GM10266 (cell line): ENCODE measurements at regions not wholly inside any gene's neighbourhood (a gene's known extent, or its start where the extent isn't known, plus 50 kb on each side); places are given as distances from the start of the nearest gene placed in this dataset.
"Not testable (repeated sequence)": the region's sequence is repeated elsewhere in the genome, so short reads cannot be mapped to it uniquely, and the experiment has no call there.

Source experiments
- DNase-seq: peaks from one replicate; pipeline ENCODE4 v3.0.0; 2012; ENCODE audit errors: extremely low spot score
- TF ChIP-seq, protein P1 (sequence below): IDR thresholded peaks from 2 replicates; pipeline ENCODE4 v1.5.1; 2012; ENCODE audit warnings: mild to moderate bottlenecking, low read depth; ENCODE audit not compliant: control insufficient read depth, insufficient read depth; ENCODE audit errors: missing control alignments

GRCh38 chr3:177647341-177647740 lies 450.1 kb upstream of the TBL1XR1 start:
- DNase-seq = no peak
- TF ChIP-seq, protein P1, sequence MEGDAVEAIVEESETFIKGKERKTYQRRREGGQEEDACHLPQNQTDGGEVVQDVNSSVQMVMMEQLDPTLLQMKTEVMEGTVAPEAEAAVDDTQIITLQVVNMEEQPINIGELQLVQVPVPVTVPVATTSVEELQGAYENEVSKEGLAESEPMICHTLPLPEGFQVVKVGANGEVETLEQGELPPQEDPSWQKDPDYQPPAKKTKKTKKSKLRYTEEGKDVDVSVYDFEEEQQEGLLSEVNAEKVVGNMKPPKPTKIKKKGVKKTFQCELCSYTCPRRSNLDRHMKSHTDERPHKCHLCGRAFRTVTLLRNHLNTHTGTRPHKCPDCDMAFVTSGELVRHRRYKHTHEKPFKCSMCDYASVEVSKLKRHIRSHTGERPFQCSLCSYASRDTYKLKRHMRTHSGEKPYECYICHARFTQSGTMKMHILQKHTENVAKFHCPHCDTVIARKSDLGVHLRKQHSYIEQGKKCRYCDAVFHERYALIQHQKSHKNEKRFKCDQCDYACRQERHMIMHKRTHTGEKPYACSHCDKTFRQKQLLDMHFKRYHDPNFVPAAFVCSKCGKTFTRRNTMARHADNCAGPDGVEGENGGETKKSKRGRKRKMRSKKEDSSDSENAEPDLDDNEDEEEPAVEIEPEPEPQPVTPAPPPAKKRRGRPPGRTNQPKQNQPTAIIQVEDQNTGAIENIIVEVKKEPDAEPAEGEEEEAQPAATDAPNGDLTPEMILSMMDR = no peak

DNA sequence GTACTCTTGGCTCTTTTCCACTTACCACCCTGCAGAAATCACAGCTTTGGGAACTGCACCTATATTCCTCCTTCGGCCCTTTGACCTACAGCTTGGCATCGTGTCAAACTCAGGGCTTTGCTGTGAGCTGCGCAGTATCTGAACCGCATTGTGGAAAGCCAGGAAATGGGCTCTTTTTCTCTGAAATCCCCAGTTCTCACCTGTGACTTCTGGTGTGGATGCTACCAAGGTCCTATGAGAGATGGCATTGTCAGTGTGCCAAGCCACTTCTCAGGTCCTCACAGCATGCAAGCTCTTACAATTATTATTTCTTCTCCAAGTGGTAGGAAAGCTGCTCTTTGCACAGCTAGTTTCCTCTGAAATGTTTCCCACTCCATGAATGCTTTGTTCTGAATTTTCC lies 450.6 kb upstream of the TBL1XR1 start:
- TF ChIP-seq, protein P1 = no peak
- DNase-seq = no peak

DNA sequence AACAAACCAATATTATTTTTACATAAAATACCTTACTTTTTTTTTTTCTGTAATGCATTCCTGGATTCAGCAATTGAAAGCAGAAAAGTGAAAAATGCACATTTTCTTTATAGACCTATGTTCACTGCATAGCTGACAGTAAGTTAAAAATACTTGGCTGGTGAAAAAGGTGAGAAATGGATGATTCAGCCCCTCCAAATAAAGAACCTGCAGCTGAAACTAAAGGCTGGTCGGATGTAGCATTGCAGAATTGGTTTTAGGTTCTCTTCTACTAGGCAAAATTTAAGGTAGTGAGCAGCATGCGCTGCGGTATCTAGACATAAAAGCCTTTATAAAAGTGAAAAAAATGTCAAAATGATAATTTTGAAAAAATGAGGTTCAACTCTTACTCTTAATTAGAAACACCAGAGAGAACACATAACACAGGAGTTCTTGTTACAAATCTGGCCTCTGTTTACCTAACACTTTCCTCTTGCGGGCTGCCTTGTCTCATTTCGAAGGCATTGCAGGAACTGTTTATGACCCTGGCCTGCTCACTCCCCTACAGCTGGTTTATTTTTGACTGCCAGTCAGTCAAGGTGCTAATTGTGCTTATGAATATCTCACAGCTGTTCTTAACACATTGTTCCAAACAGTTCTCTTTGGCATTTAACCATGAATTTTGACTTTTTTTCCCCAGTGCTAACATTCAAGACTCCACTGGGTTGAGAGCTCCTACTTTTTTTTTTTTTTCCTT lies 455.4 kb upstream of the TBL1XR1 start:
- TF ChIP-seq, protein P1 = no peak
- no peak for DNase-seq

DNA sequence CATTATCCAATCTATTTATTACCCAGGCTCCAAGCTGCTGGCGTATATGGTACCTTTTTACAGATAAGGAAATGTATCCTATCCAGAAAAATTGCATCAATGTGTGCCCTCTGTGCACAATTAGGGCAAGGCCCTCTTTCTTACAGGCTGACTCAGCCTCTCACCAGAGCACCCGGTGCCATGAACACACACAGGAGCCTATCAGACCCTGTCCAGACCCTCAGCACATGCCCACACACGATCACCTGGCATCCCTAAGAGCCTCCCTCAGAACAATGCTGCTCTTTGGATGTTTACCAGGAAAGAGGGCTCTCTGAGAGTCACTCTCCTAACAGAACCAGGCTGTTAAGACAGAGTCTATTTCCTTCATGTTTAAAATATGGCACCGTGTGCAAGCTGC lies 460.0 kb upstream of the TBL1XR1 start:
- TF ChIP-seq, protein P1 = no peak
- DNase-seq = no peak

DNA sequence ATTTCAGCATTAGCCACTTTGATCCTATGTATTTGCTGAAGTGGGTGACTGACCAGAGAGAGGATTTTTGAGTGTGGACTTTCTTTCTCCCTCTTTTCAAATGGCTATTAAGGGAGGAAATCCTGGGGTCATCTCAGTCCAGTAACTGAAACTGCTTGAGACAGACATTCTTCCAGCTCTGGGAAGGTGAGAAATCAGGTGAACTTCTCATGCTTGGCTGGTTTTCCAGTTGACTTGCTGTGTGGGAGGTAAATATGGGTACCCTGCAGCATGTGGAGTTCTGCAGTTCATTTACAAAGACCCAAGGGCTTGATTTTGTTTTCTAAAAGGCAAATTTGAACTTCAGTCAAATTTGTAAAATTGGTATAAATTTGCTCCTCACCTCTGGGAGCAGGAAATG lies 461.1 kb upstream of the TBL1XR1 start:
- no peak for DNase-seq
- TF ChIP-seq, protein P1 = no peak

- DNase-seq = not testable (repeated sequence)
Observed at GRCh38 chr3:177664380-177665103, 467.3 kb upstream of the TBL1XR1 start.

DNA sequence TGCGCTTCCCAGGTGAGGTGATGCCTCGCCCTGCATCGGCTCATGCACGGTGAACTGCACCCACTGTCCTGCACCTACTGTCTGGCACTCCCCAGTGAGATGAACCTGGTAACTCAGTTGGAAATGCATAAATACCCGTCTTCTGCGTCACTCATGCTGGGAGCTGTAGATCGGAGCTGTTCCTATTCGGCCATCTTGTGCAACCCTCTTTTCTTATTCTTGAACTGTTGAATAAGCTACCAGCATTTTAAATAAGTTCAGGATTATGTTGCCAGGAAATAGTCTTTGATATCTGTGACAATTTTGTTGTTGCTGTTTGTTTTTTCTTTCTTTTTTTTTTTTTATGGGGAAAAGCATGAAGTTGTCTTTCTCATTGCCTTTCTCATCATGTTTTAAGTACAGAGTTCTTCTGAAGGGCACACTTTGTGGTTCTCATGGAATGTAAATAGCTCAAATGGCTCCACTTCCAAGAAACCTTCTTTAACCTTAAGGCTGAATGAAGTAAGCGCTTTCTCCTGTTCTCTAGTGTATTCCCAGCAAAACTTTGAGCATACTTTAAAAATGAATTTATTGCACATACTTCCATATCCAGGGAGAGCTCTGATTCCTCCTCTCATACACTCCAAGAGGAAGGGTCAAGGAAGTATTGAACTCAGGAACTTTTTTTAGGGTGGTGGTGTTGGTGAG lies 468.0 kb upstream of the TBL1XR1 start:
- no peak for DNase-seq
- TF ChIP-seq, protein P1 = no peak
